Hepatocyte (in vitro differentiated cells): ENCODE measurements at regions not wholly inside any gene's neighbourhood (a gene's known extent, or its start where the extent isn't known, plus 50 kb on each side); places are given as distances from the start of the nearest gene placed in this dataset.

Experiments
- CTCF ChIP-seq: fragments of 200-600 bp; sonication (generic); IDR thresholded peaks from 2 replicates; pipeline ENCODE4 v1.5.1; 2016; ENCODE audit warnings: antibody characterized with exemption, mild to moderate bottlenecking; ENCODE audit not compliant: poor library complexity
- EZH2 ChIP-seq: fragments of 200-600 bp; sonication (generic); IDR thresholded peaks from 2 replicates; pipeline ENCODE4 v1.6.1; 2016; ENCODE audit warnings: antibody characterized with exemption, mild to moderate bottlenecking, borderline replicate concordance
- EZH2phosphoT487 ChIP-seq: fragments of 200-600 bp; sonication (generic); IDR thresholded peaks from one replicate; pipeline ENCODE4 v1.6.1; 2018; ENCODE audit warnings: antibody characterized with exemption, mild to moderate bottlenecking, low read depth, moderate library complexity; ENCODE audit not compliant: unreplicated experiment, severe bottlenecking

DNA sequence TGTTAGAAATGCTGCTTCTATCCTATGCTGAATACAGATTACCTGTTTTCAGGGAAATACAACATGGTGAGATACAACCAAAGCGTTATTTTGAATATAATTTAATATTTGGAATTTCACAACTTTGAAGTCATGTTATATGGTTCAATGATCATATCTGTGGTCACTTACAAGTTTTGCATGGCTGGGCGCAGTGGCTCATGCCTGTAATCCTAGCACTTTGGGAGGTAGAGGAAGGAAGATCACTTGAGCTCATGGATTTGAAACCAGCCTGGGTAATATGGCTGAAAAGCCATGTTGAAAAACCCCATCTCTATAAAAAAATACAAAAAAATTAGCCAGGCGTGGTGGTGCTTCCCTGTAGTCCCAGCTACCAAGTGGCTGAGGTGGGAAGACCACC, 57.9 kb downstream of the DOP1B start:
- no peak for TF ChIP-seq CTCF
- TF ChIP-seq EZH2, result no peak
- TF ChIP-seq EZH2phosphoT487, result no peak
